Activated naive CD4-positive, alpha-beta T cell treated with anti-CD3 and anti-CD28 coated beads for 36 hours (primary cell): ENCODE measurements at regions not wholly inside any gene's neighbourhood (a gene's known extent, or its start where the extent isn't known, plus 50 kb on each side); places are given as distances from the start of the nearest gene placed in this dataset.

Source experiments
- CTCF ChIA-PET: fragments of 350-600 bp; sonication (Branson Sonifier 250); formaldehyde crosslinking; loops from one replicate; lab custom pipeline; 2021; ENCODE audit warnings: antibody characterized with exemption; lab: Charles Lee
- DNase-seq: peaks from one replicate; pipeline ENCODE4 v3.0.0-alpha.2; 2020
- H3K27ac Mint-ChIP-seq: one replicate; pipeline ENCODE4 v1.8.0; 2021; ENCODE audit warnings: mild to moderate bottlenecking, mixed read lengths
- H3K27me3 Mint-ChIP-seq: one replicate; pipeline ENCODE4 v1.8.0; 2021; ENCODE audit warnings: low read depth, mixed read lengths
- H3K36me3 Mint-ChIP-seq: one replicate; pipeline ENCODE4 v1.8.0; 2021; ENCODE audit warnings: low read depth, mixed read lengths
- H3K4me1 Mint-ChIP-seq: one replicate; pipeline ENCODE4 v1.8.0; 2021; ENCODE audit warnings: low read depth, mixed read lengths
- H3K4me3 Mint-ChIP-seq: one replicate; pipeline ENCODE4 v1.8.0; 2021; ENCODE audit warnings: mild to moderate bottlenecking, moderate library complexity, mixed read lengths
- H3K9me3 Mint-ChIP-seq: one replicate; pipeline ENCODE4 v1.8.0; 2021; ENCODE audit warnings: mixed read lengths
- intact Hi-C: fragments of 100-400 bp; cut with micrococcal nuclease; formaldehyde crosslinking; loops from one replicate; pipeline ENCODE4 v1.15.1; 2023

GRCh38 chr5:97453263-97453662, 270.2 kb upstream of the RIOK2 start:
- H3K27ac Mint-ChIP-seq: no peak overlapping the region
- H3K36me3 Mint-ChIP-seq: no peaks in the 10 kb centered on the region
- no peak for DNase-seq
- H3K4me3 Mint-ChIP-seq: no peak overlapping the region
- CTCF ChIA-PET: interaction anchor here (1.3 kb wide), 1 partner anchor 222 kb away, joined by 3 read pairs; no protein-coding TSS in a partner anchor
- intact Hi-C loops: no loop called here
- H3K9me3 Mint-ChIP-seq: no peaks in the 10 kb centered on the region
- no peaks in the 10 kb centered on the region for H3K27me3 Mint-ChIP-seq
- no peaks in the 10 kb centered on the region for H3K4me1 Mint-ChIP-seq

- no peak overlapping the region for H3K27ac Mint-ChIP-seq
- no peak for DNase-seq
These were observed 271.0 kb upstream of the RIOK2 start for GRCh38 chr5:97454015-97454414.

GRCh38 chr5:97455996-97456395, 272.9 kb upstream of the RIOK2 start:
- intact Hi-C loops: no loop called here
- Mint-ChIP-seq H3K4me1 (no peaks in the 10 kb centered on the region), H3K27ac (no peak overlapping the region), H3K4me3 (no peak overlapping the region), H3K9me3 (no peaks in the 10 kb centered on the region), H3K27me3 (peaks cover 2% of the 10 kb centered on the region), H3K36me3 (no peaks in the 10 kb centered on the region)
- DNase-seq: no peak
- CTCF ChIA-PET: no interaction called here

More at GRCh38 chr5:97454015-97454414, 271.0 kb upstream of the RIOK2 start:
- intact Hi-C loops: no loop called here
- Mint-ChIP-seq H3K27me3 (no peaks in the 10 kb centered on the region), H3K9me3 (no peaks in the 10 kb centered on the region), H3K4me1 (no peaks in the 10 kb centered on the region), H3K4me3 (no peak overlapping the region), H3K36me3 (no peaks in the 10 kb centered on the region)
- CTCF ChIA-PET: interaction anchor here (1.3 kb wide), 1 partner anchor 223 kb away, joined by 3 read pairs; no protein-coding TSS in a partner anchor

- no peak overlapping the region for H3K27ac Mint-ChIP-seq
- DNase-seq: no peak
- intact Hi-C loops: no loop called here
- H3K36me3 Mint-ChIP-seq: no peaks in the 10 kb centered on the region
- H3K4me3 Mint-ChIP-seq: no peak overlapping the region
- H3K4me1 Mint-ChIP-seq: no peaks in the 10 kb centered on the region
- no peaks in the 10 kb centered on the region for H3K9me3 Mint-ChIP-seq
- H3K27me3 Mint-ChIP-seq: peaks cover 2% of the 10 kb centered on the region
- CTCF ChIA-PET: no interaction called here
These were observed 275.8 kb upstream of the RIOK2 start for GRCh38 chr5:97458851-97459250.

- Mint-ChIP-seq H3K36me3 (no peaks in the 10 kb centered on the region), H3K27me3 (no peaks in the 10 kb centered on the region), H3K27ac (no peak overlapping the region), H3K9me3 (no peaks in the 10 kb centered on the region), H3K4me3 (no peak overlapping the region), H3K4me1 (no peaks in the 10 kb centered on the region)
- intact Hi-C loops: no loop called here
- CTCF ChIA-PET: no interaction called here
- no peak for DNase-seq
These were observed 288.9 kb upstream of the RIOK2 start for GRCh38 chr5:97471951-97472350.

- H3K27me3 Mint-ChIP-seq: no peaks in the 10 kb centered on the region
These were observed 292.8 kb upstream of the RIOK2 start for GRCh38 chr5:97475847-97476246.

GRCh38 chr5:97476852-97477534, 293.9 kb upstream of the RIOK2 start:
- intact Hi-C loops: no loop called here
- Mint-ChIP-seq H3K9me3 (no peaks in the 10 kb centered on the region), H3K27ac (no peak overlapping the region), H3K4me3 (no peak overlapping the region), H3K4me1 (no peaks in the 10 kb centered on the region), H3K36me3 (no peaks in the 10 kb centered on the region), H3K27me3 (no peaks in the 10 kb centered on the region)
- CTCF ChIA-PET: no interaction called here
- no peak for DNase-seq

More at GRCh38 chr5:97475847-97476246, 292.8 kb upstream of the RIOK2 start:
- H3K9me3 Mint-ChIP-seq: no peaks in the 10 kb centered on the region
- no peaks in the 10 kb centered on the region for H3K36me3 Mint-ChIP-seq
- CTCF ChIA-PET: no interaction called here
- H3K4me3 Mint-ChIP-seq: no peak overlapping the region
- intact Hi-C loops: no loop called here
- no peak overlapping the region for H3K27ac Mint-ChIP-seq
- no peak for DNase-seq
- H3K4me1 Mint-ChIP-seq: no peaks in the 10 kb centered on the region

GRCh38 chr5:97478483-97478882, 295.4 kb upstream of the RIOK2 start:
- Mint-ChIP-seq H3K4me1 (no peaks in the 10 kb centered on the region), H3K27me3 (no peaks in the 10 kb centered on the region), H3K36me3 (no peaks in the 10 kb centered on the region), H3K9me3 (no peaks in the 10 kb centered on the region), H3K27ac (no peak overlapping the region), H3K4me3 (no peak overlapping the region)
- DNase-seq: no peak
- CTCF ChIA-PET: no interaction called here
- intact Hi-C loops: no loop called here

GRCh38 chr5:97480313-97480712, 297.3 kb upstream of the RIOK2 start:
- Mint-ChIP-seq H3K4me1 (no peaks in the 10 kb centered on the region), H3K36me3 (no peaks in the 10 kb centered on the region), H3K4me3 (no peak overlapping the region), H3K27me3 (no peaks in the 10 kb centered on the region), H3K27ac (no peak overlapping the region), H3K9me3 (no peaks in the 10 kb centered on the region)
- DNase-seq: no peak
- intact Hi-C loops: no loop called here
- CTCF ChIA-PET: no interaction called here

- intact Hi-C loops: no loop called here
- CTCF ChIA-PET: no interaction called here
- no peak overlapping the region for H3K27ac Mint-ChIP-seq
These were observed 305.1 kb upstream of the RIOK2 start for GRCh38 chr5:97488126-97488668.

GRCh38 chr5:97489010-97489840, 306.2 kb upstream of the RIOK2 start:
- H3K27me3 Mint-ChIP-seq: peaks cover 2% of the 10 kb centered on the region
- H3K9me3 Mint-ChIP-seq: no peaks in the 10 kb centered on the region
- no peak overlapping the region for H3K4me3 Mint-ChIP-seq
- intact Hi-C loops: no loop called here
- H3K36me3 Mint-ChIP-seq: no peaks in the 10 kb centered on the region
- H3K27ac Mint-ChIP-seq: no peak overlapping the region
- CTCF ChIA-PET: no interaction called here
- H3K4me1 Mint-ChIP-seq: no peaks in the 10 kb centered on the region
- no peak for DNase-seq

More at GRCh38 chr5:97488126-97488668, 305.1 kb upstream of the RIOK2 start:
- Mint-ChIP-seq H3K36me3 (no peaks in the 10 kb centered on the region), H3K4me1 (no peaks in the 10 kb centered on the region), H3K9me3 (no peaks in the 10 kb centered on the region), H3K27me3 (peaks cover 2% of the 10 kb centered on the region), H3K4me3 (no peak overlapping the region)
- DNase-seq: no peak

GRCh38 chr5:97494465-97494864, 311.4 kb upstream of the RIOK2 start:
- Mint-ChIP-seq H3K27me3 (no peaks in the 10 kb centered on the region), H3K27ac (no peak overlapping the region), H3K36me3 (no peaks in the 10 kb centered on the region), H3K4me1 (no peaks in the 10 kb centered on the region), H3K9me3 (no peaks in the 10 kb centered on the region), H3K4me3 (no peak overlapping the region)
- no peak for DNase-seq
- CTCF ChIA-PET: no interaction called here
- intact Hi-C loops: no loop called here
